ENCODE measurements at regions not wholly inside any gene's neighbourhood (a gene's known extent, or its start where the extent isn't known, plus 50 kb on each side); places are given as distances from the start of the nearest gene placed in this dataset.
A peak's percentile ranks its signal among the peaks of the same experiment; 100 is the strongest.

DNA sequence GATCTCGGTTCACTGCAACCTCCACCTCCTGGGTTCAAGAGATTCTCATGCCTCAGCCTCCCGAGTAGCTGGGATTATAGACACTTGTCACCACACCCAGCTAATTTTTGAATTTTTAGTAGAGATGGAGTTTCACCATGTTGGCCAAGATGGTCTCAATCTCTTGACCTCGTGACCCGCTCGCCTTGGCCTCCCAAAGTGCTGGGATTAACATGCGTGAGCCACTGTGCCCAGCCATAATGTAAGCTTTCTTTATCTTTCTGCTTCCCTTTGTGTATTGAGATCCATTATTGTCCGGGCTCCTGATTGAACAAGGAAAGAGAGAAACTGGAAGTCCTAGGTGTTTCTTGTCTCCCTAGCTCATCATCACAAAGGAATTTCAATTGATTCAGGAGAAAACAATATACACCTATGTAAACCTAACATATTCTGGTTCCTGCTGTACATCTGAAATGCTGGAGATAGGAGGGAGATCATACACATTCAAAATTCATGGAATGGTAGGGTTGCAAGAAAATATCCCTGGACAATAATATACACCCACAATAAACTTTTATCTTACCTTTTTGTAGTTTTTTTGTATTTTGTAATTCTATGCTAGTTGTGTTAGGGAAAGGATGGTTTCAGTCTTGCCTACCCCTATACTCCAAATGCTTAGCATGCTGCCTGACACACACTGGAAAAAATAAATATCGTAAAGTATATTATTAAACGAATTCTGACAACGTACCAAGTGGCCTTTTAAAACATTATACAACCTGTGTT is 194.4 kb upstream of the HS3ST1 start:
- no peak for DNase-seq
- Histone ChIP-seq H3K27ac (ENCODE audit: low read depth in 1 of 2, low read length in 2 of 2) (no peak overlapping the region), H3K9ac (ENCODE audit: insufficient read depth, low read length, poor library complexity, severe bottlenecking) (no peak overlapping the region), H3K4me3 (replicated peaks in 1 of 3; ENCODE audit: low read depth in 2 of 3, low read length in 3 of 3) (no peak overlapping the region), H3K4me2 (replicated peaks; ENCODE audit: extremely low read depth, low read length, poor library complexity, severe bottlenecking) (no peak overlapping the region), H3K9me3 (replicated peaks in 1 of 2; ENCODE audit: control insufficient read depth in 1 of 2, insufficient read depth in 1 of 2, low read length in 2 of 2) (no peaks in the 10 kb centered on the region), H3K79me2 (ENCODE audit: insufficient read depth, low read length) (no peaks in the 10 kb centered on the region), H2AFZ (ENCODE audit: insufficient read depth, low read depth, low read length, poor library complexity, severe bottlenecking) (no peak overlapping the region), H4K20me1 (ENCODE audit: insufficient read depth, low read length) (no peaks in the 10 kb centered on the region), H3K36me3 (replicated peaks in 1 of 2; ENCODE audit: control insufficient read depth in 1 of 2, insufficient read depth in 2 of 2, low read length in 2 of 2) (no peaks in the 10 kb centered on the region), H3K27me3 (ENCODE audit: control insufficient read depth in 2 of 2, insufficient read depth in 2 of 2, low read length in 2 of 2) (no peaks in the 10 kb centered on the region), H3K4me1 (ENCODE audit: control insufficient read depth in 1 of 2, insufficient read depth in 2 of 2, low read length in 2 of 2) (no peaks in the 10 kb centered on the region)
- Mint-ChIP-seq H3K27me3 (ENCODE audit: low read depth in 3 of 3) (peaks cover 0 to 4% (median 0%) of the 10 kb centered on the region in 3 donors), H3K4me3 (no peak overlapping the region), H3K9me3 (no peaks in the 10 kb centered on the region), H3K27ac (no peak overlapping the region), H3K4me1 (peaks cover 2% of the 10 kb centered on the region), H3K36me3 (no peaks in the 10 kb centered on the region)
- intact Hi-C loops (cut with micrococcal nuclease) = no loop called here
- TF ChIP-seq, protein P1, sequence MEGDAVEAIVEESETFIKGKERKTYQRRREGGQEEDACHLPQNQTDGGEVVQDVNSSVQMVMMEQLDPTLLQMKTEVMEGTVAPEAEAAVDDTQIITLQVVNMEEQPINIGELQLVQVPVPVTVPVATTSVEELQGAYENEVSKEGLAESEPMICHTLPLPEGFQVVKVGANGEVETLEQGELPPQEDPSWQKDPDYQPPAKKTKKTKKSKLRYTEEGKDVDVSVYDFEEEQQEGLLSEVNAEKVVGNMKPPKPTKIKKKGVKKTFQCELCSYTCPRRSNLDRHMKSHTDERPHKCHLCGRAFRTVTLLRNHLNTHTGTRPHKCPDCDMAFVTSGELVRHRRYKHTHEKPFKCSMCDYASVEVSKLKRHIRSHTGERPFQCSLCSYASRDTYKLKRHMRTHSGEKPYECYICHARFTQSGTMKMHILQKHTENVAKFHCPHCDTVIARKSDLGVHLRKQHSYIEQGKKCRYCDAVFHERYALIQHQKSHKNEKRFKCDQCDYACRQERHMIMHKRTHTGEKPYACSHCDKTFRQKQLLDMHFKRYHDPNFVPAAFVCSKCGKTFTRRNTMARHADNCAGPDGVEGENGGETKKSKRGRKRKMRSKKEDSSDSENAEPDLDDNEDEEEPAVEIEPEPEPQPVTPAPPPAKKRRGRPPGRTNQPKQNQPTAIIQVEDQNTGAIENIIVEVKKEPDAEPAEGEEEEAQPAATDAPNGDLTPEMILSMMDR (IDR thresholded peaks at IDR 0.05) = no peak
- WGBS (ENCODE audit: insufficient coverage) = 96% methylated on average over 4 of the region's 10 CpGs

DNA sequence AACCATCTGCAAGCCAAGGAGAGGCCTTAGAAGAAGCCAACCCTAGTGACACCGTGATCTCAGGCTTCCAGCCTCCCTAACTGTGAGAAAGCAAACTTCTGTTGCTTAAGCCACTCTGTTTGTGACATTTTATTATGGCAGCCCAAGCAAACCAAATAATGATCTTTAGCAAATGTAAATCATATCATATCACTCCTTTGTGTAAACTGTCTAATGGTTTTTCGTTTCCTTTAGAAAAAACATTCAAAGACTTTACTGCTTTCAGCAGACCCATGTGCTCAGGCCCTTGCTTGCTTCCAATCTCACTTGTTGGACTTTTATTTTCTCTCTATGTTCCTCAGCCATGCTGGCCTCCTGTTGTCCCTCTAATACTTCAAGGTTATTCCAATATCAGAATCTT is 192.2 kb upstream of the HS3ST1 start:
- H3K4me1 Mint-ChIP-seq = peaks cover 2% of the 10 kb centered on the region
- Histone ChIP-seq H3K4me1 (ENCODE audit: control insufficient read depth in 1 of 2, insufficient read depth in 2 of 2, low read length in 2 of 2) (no peaks in the 10 kb centered on the region), H3K27me3 (ENCODE audit: control insufficient read depth in 2 of 2, insufficient read depth in 2 of 2, low read length in 2 of 2) (no peaks in the 10 kb centered on the region), H3K36me3 (replicated peaks in 1 of 2; ENCODE audit: control insufficient read depth in 1 of 2, insufficient read depth in 2 of 2, low read length in 2 of 2) (no peaks in the 10 kb centered on the region), H4K20me1 (ENCODE audit: insufficient read depth, low read length) (no peaks in the 10 kb centered on the region), H3K4me3 (replicated peaks in 1 of 3; ENCODE audit: low read depth in 2 of 3, low read length in 3 of 3) (no peak overlapping the region), H3K27ac (ENCODE audit: low read depth in 1 of 2, low read length in 2 of 2) (no peak overlapping the region), H3K79me2 (ENCODE audit: insufficient read depth, low read length) (no peaks in the 10 kb centered on the region), H2AFZ (ENCODE audit: insufficient read depth, low read depth, low read length, poor library complexity, severe bottlenecking) (no peak overlapping the region), H3K4me2 (replicated peaks; ENCODE audit: extremely low read depth, low read length, poor library complexity, severe bottlenecking) (no peak overlapping the region), H3K9me3 (replicated peaks in 1 of 2; ENCODE audit: control insufficient read depth in 1 of 2, insufficient read depth in 1 of 2, low read length in 2 of 2) (no peaks in the 10 kb centered on the region), H3K9ac (ENCODE audit: insufficient read depth, low read length, poor library complexity, severe bottlenecking) (no peak overlapping the region)
- 100% methylated on average over 1 of the region's 2 CpGs for WGBS (ENCODE audit: insufficient coverage)
- peaks cover 0 to 2% (median 0%) of the 10 kb centered on the region in 3 donors for H3K27me3 Mint-ChIP-seq (ENCODE audit: low read depth in 3 of 3)
- H3K27ac Mint-ChIP-seq = peak overlapping the region in 1 of 7 donors; percentile 17
- H3K36me3 Mint-ChIP-seq = no peaks in the 10 kb centered on the region
- H3K4me3 Mint-ChIP-seq = no peak overlapping the region
- no peaks in the 10 kb centered on the region for H3K9me3 Mint-ChIP-seq
- intact Hi-C loops (cut with micrococcal nuclease) = no loop called here
- no peak for DNase-seq
- TF ChIP-seq, protein P1 (IDR thresholded peaks at IDR 0.05) = no peak
